NCI-H1436 treated with DMSO at 0.1 percent for 48 hours (cell line): ENCODE measurements at regions not wholly inside any gene's neighbourhood (a gene's known extent, or its start where the extent isn't known, plus 50 kb on each side); places are given as distances from the start of the nearest gene placed in this dataset.

Experiments
- DNase-seq: peaks from one replicate; lab custom pipeline; 2025; lab: John Stamatoyannopoulos, UW

DNA sequence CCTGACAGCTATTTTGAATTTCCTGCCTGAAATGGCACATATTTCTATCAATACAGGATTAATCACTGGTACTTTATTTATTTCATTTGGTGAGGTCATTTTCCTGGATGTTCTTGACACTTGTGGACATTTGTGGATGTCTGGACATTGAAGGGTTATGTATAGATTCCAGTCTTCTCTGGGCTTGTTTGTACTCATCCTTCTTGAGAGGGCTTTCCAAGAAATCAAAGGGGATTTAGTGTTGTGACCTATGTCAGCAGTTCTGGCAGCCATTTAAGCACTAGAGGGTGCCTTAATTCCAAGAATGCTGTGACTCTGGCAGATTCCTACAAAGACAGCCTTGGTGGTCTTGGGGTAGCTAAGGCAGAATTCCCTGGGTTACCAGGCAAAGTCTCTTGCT is 259.7 kb downstream of the CSNK1G3 start:
- no peak for DNase-seq

DNA sequence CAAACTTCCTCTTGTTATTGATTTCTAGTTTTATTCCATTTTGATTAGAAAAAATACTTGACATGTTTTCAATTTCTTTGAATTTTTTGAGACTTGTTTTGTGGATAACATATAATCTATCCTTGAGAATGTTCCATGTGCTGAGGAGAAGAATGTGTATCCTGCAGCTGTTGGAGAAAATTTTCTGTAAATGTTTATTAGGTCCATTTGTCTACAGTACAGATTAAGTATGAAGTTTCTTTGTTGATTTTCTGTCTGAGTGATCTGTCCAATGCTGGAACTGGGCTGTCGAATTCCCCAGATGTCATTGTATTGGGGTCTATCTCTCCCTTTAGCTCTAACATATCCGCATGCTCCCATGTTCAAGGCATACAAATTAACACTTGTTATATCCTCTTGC is 251.2 kb downstream of the CSNK1G3 start:
- DNase-seq: no peak

DNA sequence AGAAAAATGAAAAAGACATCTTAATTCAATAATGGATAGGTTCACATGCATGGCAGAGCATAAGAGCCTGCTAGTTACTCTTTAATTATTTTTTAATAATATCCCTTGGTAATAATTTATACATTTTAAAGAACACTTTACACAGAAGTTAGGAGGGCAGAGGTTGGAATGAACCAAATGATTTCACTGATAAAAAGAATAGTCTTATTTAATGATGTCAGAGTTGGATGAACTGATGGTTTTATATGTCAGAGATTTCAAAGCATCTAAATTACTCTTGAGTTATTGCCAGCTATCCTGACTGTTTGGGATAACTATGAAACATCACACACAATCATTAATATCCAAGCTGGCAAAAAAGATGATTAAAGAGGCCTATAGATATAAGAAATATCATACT is 244.8 kb downstream of the CSNK1G3 start:
- no peak for DNase-seq

DNA sequence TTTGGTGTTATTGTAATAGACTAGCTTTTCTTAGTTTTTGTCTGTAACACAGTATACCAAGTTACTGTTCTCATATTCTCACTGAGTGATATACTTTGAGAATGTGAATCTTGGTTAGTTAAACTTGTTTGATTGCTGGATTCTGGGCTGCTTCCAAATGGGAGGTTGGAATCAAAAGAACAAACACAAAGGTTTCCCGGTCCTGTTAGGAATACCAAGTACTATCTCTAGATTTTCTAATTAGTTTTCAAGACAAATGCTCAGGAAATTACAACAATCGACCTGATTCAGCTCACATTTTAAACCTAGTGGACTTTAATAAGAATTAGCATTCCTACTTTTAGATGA is 244.3 kb downstream of the CSNK1G3 start:
- DNase-seq: no peak

DNA sequence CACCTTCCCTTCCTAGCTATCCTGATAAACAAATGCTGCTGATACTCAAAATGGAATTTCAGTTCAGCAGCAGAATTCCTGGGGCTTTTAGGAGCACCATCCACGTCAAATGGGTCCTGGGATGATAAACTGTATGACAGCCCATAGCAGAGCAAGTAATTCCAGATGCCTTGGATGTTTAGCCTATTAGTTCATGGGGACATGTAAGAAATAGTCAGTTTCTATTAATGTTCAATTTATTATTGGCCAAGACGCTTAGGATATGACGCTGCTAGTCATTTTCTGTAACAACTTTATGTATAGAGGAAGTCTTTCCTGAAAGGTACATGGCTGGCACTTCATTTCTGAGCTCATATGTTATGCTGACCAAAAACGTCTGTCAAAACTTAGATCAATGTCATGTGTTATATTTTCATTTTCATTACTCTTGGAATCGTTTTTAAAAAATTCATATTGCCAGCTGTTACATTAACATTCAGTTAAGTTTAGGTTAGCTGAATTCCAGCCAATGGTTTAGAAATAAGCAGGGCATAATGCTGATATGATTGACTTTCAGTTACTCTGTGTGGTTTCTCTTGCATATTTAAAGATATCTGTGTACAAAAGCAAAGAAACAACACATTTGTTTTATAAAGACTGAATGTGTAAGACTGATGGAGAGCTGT is 243.8 kb downstream of the CSNK1G3 start:
- DNase-seq: no peak

DNA sequence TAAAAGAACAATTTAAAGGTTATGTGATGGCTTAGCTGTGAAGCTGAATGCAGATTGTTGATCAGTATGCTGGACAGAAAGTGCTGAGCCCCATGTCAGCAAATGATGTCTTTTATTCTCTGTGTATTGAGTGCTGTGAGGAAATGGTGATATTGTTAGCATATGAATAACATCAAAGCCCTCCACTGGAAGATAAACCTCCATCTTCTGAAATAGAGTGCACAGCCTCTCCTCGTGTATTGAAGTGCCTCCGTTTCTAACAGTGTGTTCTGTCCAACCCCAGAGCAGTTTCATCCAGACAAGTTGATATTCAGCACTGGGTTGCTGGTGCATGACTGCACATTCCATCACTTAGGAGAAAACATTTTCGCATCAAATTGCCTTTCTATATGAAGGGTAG is 242.9 kb downstream of the CSNK1G3 start:
- peak; percentile 29 for DNase-seq

DNA sequence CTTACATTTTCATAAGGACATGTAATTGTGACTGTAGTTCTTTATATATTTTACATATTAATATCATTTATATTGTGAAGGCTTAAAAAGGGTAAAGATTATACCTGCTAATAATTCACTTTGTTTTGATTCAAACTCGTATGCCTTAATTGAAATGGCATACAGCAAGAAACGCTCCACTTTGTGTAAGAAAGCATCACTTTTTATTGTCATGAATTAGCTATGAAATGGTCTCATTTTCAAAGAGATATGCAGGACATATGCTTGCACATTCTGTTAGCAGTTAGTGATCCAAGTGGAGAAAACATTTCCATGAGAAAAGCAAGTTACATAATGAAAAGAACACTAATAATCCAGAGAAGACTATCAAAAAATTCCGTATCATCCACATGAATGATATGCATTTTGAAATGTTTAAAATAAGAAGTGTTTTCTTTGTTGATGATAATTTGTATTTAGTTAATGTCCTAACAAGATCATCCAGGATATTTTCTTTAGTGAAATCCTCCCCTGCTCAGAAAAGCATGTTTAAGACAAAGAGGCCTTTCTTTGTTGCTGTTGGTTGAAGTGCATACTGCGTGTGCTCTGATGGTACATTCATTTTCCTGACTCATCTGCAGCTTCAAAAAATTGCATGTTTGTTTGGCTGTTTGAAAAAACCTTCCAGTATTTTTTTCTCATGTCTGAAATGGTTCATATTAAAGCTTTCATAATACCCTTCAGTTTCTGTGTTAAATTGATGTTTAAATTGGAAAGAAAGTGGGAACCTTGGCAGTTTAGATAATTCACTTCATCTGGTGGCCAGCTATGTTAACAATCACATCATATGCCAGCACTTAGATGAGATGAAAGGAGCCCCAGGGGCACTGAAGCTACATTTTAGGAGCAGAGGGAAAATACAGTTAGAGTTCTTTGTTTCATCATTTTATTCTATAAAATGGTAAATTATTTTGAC is 242.2 kb downstream of the CSNK1G3 start:
- peak; percentile 29 for DNase-seq

DNA sequence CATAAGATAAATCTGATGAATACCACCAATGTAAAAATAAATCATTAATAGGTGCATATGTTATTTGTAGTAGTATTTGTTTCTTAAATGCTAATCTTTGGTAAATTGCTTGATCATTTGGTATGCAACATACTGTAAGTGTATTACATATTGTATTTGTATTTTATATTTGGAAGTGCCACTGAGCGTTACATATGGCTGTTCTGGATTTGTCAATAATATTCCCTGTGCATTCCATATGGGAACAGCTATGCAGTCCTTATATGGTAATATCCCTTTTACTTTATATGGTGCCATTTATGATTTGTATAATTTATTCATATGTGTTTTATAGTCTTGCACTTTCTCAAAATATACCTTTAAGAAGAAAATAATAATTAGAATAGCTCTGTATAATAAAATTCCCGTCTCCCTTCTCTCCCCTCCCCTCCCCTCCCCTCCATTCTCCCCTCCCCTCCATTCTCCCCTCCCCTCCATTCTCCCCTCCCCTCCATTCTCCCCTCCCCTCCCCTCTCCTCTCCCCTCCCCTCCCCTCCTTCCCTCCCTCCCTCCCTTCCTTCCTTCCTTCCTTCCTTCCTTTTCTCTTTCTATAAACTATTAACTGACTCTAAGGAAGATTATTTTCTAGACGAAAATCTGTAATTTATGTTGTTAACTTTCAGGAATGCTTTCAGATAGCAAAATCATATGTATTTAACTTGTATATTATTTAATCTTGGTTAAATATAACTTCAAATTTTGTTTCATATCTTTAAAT is 241.4 kb downstream of the CSNK1G3 start:
- no peak for DNase-seq

DNA sequence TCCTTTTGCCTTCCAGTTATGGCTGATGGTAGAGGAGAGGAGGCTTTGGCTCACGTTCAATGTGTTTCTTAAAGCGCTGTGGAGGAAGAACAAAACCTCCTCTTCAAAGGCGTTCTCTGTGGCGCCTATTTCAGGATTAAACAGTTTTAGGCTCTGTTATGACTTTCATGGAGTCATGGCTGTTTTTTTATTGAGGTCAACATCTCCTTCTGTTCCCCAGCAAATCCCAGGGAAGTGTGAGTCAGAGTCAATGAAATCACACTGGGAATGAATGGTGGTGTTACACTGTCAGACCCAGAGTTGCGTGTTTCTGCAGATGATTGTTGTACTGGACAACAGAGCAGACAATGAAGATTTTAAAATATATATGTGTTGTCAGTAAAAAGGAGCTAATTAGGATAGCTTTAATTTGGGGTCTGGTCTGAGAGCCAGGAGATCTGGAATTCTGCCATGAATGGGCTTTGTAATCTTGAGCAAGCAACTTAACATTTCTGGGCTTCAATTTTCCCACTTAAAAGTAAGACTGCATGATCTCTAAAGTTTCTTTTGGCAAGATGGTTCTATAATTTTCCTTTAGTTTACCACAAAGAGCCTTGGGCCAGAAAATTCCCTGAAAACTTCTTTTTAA is 240.7 kb downstream of the CSNK1G3 start:
- no peak for DNase-seq

DNA sequence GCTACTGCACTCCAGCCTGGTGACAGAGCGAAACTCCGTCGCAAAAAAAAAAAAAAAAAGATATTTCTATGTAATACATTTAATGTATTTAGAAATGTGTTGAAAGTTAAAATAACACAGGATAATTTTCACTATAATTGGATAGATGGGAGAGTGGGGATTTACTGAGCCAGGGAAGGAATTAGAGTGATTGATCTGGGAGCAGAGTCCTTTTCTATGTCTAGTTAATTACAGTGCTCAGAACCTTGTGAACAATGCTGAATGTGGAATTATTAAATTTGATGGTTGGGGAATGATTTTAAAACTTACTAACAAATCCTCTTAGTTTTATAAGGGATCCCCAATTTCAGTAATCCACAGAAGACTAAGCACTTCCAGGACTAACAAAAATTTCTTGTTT is 239.7 kb downstream of the CSNK1G3 start:
- DNase-seq: no peak

DNA sequence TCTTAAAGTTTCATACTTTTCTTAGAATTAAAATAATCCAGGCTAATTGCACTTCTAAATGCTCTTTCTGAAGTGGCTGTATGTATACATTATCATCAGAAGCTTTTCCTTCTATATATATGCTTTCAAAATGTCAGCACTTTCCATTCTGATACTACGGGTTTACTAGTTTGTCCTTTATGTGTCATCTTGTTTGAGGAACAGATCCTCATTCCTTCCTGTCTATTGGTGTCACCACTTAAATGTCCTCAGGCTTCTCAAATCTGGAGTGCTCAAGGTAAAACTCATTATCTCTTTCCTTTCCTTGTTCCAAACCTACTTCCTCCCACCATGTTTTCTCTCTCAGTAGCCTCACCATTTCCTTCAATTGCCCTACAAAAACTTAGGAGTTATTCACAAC is 236.3 kb downstream of the CSNK1G3 start:
- no peak for DNase-seq

DNA sequence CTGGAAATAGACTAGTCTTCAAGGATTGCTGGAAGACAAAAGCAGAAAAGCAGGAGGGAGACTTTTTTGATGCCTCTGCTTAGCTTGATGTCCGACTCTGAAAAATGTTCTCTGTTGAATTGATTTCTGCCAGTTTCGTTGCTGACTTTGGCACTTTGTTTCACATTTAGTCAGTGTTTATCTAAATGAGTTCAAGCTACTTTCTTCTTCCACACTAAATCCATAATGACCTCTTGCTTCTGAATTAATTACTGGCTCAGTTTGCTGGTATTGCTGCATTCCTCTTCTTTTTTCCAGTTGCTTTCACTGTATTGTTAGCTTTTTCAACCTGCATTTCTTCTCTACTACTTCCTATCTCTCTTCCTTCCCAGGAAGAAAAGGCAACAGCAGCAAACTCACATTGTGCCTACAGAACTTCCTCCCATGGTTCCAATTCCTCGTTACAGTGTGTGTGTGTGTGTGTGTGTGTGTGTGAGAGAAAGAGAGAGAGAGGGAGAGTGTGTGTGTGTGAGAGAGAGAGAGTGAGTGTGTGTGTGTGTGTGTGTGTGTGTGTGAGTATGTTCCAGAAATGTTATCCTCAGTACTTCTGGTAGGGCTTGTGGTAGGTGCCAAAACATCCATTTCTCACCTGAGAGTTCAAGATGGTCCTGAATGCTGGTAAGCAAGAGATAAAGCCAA is 234.8 kb downstream of the CSNK1G3 start:
- no peak for DNase-seq

DNA sequence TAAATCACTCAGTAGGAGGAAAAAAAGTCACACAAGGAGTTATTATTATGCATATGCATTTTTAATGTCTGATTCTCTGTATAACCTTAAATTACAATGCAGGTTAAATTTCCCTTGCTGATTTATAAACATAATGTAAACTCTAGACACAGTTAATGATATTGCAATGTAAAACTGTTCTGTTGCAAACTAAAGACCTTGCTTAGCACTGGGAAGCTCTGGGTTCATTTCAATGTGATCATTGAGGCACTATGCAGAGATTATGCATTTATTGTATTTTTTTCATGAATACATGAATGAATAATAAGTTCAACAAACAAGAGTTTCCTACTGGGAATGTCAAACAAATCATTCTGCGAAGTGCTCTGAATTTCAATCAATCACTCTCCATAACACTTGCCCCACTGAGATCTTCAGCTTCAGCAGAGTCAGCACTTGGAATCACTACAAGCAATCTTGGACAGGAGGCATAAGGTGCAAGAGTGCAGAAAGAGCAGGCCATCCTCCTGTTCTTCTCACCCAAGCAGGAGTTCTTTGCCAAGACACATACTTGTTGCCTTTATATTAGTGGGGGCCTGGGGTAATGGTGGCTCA is 232.1 kb downstream of the CSNK1G3 start:
- no peak for DNase-seq

DNA sequence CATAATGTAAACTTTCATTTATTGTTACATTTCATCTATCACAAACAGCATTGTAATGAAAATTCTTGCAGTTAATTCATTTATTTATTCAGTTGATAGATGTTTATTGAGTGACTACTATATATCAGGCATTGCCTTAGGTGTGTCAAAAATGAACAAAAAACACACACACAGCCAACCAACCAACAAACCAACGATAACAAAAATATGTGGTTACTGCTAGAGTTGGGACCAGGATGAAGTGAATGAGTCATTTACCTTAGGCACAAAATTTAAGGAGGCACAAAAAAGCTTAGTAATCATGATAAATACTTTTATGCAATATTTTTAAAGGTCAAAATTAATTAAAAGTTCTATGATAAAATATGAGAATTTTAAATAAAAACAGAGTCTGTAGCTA is 223.4 kb downstream of the CSNK1G3 start:
- no peak for DNase-seq

DNA sequence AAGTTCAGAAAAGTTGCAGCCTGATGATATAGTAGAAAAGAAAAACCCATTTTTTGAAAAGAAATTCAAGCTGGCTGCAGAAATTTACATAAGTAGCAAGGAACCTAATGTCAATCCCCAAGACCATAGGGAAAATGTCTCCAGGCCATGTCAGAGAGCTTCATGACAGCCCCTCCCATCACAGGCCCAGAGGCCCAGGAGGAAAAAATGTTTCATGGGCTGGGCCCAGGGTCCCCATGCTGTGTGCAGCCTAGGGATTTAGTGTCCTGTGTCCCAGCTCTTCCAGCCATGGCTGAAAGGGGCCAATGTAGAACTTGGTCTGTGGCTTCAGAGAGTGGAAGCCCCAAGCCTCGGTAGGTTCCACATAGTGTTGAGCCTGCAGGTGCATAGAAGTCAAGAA is 220.3 kb downstream of the CSNK1G3 start:
- DNase-seq: no peak

DNA sequence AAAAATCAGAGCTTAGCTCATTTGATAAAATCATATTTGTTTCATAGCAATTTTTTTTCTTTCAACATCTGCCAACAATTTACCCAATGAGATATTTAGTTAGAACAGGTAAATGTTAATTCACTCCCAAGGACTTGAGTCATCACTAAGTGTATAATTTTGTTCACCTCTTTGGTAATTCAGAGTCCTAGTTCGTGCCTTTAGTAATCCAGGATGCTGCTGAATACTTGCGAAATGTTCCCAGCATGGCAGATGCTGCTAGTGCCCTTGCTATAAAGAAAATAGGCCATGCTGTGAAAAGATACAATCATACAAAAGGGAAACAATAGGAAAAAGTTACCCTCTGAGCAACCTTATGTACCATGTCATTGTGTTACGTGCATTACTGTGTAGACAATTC is 210.5 kb downstream of the CSNK1G3 start:
- no peak for DNase-seq

DNA sequence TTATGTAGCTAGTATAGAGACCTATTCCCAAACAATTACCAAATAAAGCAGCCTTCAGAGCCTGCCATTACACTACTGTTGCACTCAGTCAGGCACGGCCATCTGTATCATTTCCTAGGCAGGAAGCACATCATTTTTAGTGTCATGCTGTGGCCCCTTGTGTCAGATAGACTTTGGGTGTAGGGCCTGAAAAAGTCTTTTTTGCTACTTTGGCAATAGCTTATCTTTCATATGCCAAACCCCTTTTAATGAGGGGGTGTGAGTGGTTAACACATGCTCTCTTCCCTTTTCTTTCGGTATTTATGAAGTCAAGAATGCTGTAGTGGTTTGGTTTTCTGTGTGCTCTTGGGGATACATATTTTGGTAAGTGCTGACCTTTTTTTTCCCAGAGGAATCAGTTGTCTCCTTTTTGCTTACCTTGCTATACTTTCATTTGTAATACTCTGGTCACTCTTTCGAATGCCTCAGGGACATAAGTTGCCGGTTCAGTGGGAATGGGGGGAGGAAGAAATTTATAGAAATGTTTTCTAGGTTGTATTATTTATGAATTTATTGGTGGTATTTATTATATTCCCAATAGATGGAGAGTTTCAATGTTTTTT is 209.8 kb downstream of the CSNK1G3 start:
- DNase-seq: no peak

DNA sequence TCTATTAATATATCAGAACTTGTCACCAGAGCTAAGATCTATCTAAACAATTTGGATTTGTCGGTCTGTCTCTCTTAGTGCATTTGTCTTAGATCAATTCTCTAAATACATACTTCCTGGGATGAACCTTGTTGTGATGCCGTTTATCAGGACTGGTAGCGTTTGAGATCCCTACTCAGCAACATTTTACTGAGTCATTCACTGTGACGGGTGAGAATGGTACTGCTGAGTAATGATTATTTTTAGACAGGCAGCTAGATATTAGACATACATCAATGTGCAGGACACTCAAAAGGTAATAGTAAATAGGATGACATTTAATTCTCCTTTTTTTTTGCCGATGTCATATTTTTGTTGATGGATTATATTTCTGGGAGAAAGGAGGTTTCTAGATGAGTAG is 209.0 kb downstream of the CSNK1G3 start:
- DNase-seq: no peak

DNA sequence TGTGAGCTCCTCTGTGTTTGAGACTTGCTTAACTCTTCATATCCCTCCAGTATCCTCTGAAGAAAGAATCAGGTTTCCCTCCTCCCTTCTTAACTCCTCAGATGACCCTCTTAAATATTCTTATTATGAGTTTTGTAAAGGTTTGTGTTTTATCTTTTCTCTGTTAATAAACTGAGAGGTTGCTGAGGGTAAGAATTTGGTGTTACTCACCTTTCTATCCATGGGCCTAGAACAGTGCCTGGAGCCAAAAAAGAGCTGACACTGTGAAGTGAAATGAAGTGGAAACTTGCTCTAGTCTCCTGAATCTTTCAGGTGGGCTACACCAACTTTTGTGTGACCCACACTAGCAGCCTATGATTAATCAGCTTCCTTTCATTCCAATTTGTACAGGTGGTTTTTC is 208.4 kb downstream of the CSNK1G3 start:
- no peak for DNase-seq

DNA sequence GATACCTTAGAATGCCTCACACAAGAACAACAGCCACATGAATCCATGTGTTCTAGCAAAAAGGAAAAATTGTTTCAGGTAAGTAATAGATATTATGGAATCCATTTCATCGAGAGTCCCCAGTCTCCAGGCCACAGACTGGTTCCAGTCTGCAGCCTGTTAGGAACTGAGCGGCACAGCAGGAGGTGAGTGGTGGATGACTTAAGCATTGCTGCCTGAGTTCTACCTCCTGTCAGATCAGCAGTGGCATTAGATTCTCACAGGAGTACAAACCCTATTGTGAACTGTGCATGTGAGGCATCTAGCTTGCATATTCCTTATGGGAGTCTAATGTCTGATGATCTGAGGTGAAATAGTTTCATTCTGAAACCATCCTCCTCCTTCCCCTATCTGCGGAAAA is 207.0 kb downstream of the CSNK1G3 start:
- DNase-seq: no peak

DNA sequence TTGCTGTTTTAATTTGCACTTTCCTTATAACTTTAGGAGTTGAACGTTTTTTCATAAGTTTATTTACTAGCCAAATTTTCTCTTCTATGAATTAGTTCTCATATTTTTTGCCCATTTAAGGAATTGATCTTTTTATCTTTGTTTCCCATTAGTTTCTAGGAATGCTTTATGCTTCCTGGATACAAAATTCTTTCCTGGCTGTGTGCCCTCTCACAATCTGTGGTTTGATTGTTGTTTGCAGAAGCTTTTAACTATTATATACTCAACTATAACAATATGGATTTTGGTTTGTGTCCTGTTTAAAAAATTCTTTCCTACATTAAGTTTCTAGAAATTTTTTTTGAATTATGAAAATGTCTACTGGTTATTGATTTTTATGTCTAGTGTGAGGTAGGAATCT is 206.3 kb downstream of the CSNK1G3 start:
- DNase-seq: no peak
